ENCODE measurements at regions not wholly inside any gene's neighbourhood (a gene's known extent, or its start where the extent isn't known, plus 50 kb on each side); places are given as distances from the start of the nearest gene placed in this dataset.
"Not testable (repeated sequence)": the region's sequence is repeated elsewhere in the genome, so short reads cannot be mapped to it uniquely, and the experiment has no call there.

DNA sequence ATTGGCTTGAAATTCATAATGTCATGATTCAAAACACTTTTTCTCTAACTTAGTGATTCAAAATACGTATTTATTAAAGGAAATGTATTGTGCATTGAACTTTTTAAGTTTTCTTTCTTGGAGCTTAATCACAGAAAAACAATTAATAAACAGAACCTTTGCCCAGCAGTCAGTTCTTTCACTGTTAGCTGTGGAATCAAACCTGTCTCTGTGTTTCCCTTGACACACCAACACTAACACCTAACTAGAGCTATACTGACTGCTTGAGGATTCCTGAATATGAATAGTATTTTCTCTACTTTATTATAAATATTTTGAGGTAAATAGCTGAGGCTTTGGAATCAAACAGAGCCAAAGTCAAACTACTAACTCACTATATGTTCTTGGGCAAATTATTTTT is 296.4 kb downstream of the HIVEP2 start:
- no peak for TF ChIP-seq JUND (IDR thresholded peaks at IDR 0.05; ENCODE audit: low read depth)
- in situ Hi-C loops (cut with HindIII; ENCODE audit: low pct_unique_long_range_greater_than_20kb, low sequenced_read_pairs): no loop called here
- DNase-seq (ENCODE audit: low read depth in 1 of 2, low spot score in 1 of 2): no peak

DNA sequence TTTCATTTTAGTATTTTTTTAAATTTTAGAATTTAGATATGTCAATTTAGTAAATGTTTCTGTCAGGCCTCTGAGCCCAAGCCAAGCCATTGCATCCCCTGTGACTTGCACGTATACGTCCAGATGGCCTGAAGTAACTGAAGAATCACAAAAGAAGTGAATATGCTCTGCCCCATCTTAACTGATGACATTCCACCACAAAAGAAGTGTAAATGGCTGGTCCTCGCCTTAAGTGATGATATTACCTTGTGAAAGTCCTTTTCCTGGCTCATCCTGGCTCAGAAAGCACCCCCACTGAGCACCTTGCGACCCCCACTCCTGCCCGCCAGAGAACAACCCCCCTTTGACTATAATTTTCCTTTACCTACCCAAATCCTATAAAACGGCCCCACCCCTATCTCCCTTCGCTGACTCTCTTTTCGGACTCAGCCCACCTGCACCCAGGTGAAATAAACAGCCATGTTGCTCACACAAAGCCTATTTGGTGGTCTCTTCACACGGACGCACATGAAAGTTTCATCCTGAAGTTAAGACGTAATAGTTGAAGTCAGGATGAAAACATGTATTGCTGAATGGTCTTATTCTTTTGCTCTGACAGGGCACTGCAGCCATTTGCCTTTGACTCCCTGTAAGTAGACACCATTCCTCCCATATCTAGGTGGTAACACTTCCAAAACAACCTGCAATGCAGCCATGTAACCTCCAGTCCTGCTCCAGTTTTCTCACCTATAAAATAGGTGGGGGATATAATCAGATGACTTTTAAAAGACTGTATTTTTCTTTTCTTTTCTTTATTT is 295.3 kb downstream of the HIVEP2 start:
- DNase-seq (ENCODE audit: low read depth in 1 of 2, low spot score in 1 of 2); in situ Hi-C loops (cut with HindIII; ENCODE audit: low pct_unique_long_range_greater_than_20kb, low sequenced_read_pairs): not testable (repeated sequence)

DNA sequence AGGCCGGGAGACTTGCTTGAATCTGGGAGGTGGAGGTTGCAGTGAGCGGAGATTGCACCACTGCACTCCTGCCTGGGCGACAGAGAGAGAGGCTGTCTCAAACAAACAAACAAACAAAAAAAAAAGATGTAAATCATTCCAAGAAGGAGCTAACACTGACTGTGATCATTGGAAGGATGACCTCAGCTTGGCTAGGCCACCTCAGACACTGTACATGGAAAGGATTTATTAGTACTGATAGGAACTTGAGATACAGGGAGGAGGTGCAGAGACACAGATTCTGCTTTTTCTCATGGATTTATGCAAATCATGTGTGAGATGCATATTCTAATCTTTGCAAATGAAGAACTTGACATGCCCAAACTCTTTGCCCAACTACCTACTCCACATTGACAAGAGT is 293.6 kb downstream of the HIVEP2 start:
- in situ Hi-C loops (cut with HindIII; ENCODE audit: low pct_unique_long_range_greater_than_20kb, low sequenced_read_pairs): no loop called here
- no peak for TF ChIP-seq JUND (IDR thresholded peaks at IDR 0.05; ENCODE audit: low read depth)
- DNase-seq (ENCODE audit: low read depth in 1 of 2, low spot score in 1 of 2): no peak

DNA sequence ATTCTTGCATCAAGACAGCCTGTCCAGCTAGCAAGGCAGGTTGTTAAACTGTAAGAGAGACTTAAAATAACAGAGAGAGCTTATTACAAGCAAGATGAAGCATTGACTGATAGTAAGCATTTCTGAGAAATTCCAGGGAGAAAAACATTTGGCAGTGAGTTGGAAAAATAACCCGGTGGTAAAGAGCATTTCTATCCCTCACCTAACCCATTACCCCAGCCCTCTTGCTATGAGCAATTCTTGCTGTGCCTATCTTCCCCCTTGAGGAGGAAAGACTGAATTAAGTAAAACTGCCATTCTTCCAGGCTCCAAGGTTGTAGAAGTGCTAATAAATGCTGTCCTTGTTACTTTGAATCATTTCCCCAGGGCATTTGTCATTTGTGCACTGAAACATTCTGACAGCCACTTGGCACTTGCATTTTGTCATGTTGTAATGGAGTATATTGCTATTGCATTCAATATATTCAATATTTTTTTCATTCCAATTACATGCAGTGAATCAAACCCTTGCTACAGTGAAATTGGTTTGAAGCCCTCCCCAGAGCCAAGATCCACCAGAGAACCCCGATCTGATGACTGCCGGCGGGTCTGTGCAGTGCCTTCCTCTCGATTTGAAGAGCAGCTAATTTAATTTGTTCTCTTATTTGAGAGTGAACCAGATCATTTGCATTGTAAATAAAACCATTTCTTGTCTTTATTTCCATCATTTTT is 291.1 kb downstream of the HIVEP2 start:
- no peak for TF ChIP-seq JUND (IDR thresholded peaks at IDR 0.05; ENCODE audit: low read depth)
- no peak for DNase-seq (ENCODE audit: low read depth in 1 of 2, low spot score in 1 of 2)
- in situ Hi-C loops (cut with HindIII; ENCODE audit: low pct_unique_long_range_greater_than_20kb, low sequenced_read_pairs): no loop called here

DNA sequence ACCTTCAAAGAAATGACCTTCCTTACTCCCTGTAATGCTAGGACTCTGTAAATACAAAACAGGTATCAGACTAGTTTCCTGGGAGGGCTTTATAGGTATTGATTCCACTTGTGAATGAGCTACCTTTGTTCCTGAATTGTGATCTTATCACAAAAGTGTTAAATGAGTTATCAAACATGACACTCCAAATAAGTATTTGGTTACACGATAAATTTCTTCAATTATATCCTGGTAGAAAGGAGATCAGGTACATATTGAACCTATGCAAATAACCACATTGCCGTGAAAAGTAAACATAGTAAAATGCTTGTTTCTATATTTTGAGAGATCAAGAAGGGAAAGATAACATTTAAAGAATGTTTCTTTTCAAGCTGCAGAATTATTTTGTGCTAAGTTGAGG is 285.3 kb downstream of the HIVEP2 start:
- no peak for DNase-seq (ENCODE audit: low read depth in 1 of 2, low spot score in 1 of 2)
- in situ Hi-C loops (cut with HindIII; ENCODE audit: low pct_unique_long_range_greater_than_20kb, low sequenced_read_pairs): no loop called here
- TF ChIP-seq JUND (IDR thresholded peaks at IDR 0.05; ENCODE audit: low read depth): no peak

DNA sequence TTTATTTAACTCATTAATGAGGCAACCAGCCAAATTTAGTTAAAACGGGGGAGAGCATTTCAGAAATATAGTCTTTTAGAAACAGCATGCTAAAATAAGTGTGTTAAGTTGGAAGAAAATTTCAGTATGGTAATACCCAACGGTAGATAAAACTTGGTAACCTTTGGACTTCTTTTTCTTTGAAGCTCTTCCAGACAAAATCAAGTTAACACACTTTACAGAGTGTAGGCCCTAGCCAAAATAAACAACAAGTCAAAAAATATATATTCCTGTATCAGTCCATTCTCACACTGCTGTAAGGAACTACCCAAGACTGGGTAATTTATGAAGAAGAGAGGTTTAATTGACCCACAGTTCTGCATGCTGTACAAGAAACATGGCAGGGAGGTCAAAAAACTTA is 279.6 kb downstream of the HIVEP2 start:
- TF ChIP-seq JUND (IDR thresholded peaks at IDR 0.05; ENCODE audit: low read depth): no peak
- no peak for DNase-seq (ENCODE audit: low read depth in 1 of 2, low spot score in 1 of 2)
- in situ Hi-C loops (cut with HindIII; ENCODE audit: low pct_unique_long_range_greater_than_20kb, low sequenced_read_pairs): no loop called here

DNA sequence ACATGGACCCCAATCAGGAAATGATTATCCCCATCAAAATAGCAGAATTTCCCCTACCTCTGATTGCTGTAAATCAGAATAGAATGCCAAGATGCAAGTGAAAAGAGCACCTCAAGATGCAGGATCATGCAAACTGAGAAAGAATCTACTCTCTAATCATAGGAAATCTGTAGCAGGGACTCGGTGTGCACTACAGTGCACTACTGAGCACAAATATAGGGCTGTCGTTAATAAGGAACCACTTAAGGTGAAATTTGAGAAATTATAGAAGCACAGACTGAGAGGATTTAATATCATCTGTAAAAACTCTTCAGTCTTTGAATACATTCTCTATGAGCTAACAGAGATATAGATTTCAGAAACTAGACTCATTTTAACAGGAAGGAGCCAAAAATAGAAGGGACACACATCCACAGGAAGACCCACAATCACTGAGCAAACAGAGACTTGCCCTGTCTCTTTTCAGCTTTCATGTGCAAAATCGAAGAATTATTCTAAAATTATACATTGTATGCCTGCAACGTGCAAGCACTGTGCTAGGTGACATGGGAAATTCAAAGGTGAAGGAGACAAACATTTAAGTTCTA is 278.3 kb downstream of the HIVEP2 start:
- DNase-seq (ENCODE audit: low read depth in 1 of 2, low spot score in 1 of 2): no peak
- no peak for TF ChIP-seq JUND (IDR thresholded peaks at IDR 0.05; ENCODE audit: low read depth)
- in situ Hi-C loops (cut with HindIII; ENCODE audit: low pct_unique_long_range_greater_than_20kb, low sequenced_read_pairs): no loop called here

DNA sequence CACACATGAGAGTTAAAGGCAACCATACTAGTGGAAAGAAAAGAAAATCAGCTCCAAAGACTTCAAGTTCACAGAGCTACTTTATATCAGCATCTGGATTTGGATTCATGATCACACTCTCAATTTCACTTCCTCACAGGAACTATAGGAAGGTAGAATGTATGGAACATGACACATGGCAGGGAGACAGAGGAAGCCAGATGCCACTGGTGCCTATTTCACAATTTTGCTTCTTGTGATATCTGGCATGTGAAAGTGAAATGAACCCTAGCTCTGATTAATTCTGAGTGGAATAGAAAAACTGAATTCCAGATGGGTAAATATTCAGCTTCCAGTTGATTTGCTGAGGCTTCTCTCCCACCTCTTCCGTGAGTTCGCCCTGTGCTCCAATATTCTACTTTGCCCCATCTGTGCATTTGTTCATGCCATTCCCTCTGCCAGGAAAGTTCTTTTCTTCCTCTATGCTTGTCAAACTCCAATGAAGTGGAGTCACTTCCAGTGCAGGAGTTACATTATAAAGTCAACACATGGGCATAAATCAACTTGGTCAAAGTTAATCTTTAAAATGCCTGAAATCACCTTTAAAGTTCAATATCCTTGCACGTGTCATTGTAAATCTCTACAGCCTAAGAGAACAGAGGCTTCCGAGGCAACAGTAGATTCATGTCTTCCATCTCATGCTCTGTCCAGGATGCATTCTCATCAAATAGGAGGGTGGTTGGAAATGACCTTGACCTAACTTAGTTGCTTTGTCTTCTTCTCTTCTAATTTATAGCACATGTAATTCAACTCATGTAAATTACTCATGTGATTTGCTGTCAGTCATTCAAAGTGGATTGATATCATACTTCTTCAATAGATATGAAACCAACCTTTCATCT is 275.3 kb downstream of the HIVEP2 start:
- in situ Hi-C loops (cut with HindIII; ENCODE audit: low pct_unique_long_range_greater_than_20kb, low sequenced_read_pairs): no loop called here
- TF ChIP-seq JUND (IDR thresholded peaks at IDR 0.05; ENCODE audit: low read depth): no peak
- no peak for DNase-seq (ENCODE audit: low read depth in 1 of 2, low spot score in 1 of 2)

DNA sequence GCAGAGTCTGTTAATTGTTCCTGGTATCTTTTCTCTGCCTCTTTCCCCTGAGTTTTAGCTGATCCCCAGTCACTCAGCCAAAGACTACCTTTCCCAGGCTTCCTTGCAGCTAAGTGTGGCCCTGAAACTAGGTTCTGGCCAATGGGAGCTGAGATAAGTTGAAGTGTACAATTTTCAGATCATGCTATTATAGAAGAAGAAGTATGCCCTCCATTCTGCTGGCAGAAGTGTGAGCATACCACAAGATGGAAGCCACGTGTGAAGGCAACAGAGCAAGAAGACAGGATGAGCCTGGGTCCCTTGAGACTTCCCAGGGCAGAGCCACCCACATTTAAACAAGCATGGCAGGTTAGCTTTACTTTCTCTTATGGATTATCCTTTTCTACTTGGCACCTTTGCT is 273.2 kb downstream of the HIVEP2 start:
- TF ChIP-seq JUND (IDR thresholded peaks at IDR 0.05; ENCODE audit: low read depth): no peak
- in situ Hi-C loops (cut with HindIII; ENCODE audit: low pct_unique_long_range_greater_than_20kb, low sequenced_read_pairs): no loop called here
- DNase-seq (ENCODE audit: low read depth in 1 of 2, low spot score in 1 of 2): no peak

DNA sequence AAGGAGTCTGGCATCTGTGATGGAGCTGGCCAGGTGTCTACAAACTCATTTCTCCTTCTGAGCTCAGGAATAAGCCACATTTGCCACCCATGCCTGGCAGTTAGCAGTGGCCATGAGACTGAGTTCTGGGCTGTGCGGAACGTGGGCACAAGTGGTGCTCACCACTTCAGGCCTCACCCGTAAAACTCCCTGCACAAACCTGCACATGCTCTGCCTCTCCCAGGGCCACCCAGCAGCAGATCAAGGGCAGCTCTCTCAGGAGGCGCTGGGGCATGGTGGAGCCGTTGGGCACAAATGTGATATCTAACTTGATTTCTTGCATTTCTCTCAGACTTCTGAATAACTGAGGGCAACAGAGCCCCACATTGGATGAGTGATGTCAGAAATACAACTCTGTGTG is 269.5 kb downstream of the HIVEP2 start:
- in situ Hi-C loops (cut with HindIII; ENCODE audit: low pct_unique_long_range_greater_than_20kb, low sequenced_read_pairs): no loop called here

DNA sequence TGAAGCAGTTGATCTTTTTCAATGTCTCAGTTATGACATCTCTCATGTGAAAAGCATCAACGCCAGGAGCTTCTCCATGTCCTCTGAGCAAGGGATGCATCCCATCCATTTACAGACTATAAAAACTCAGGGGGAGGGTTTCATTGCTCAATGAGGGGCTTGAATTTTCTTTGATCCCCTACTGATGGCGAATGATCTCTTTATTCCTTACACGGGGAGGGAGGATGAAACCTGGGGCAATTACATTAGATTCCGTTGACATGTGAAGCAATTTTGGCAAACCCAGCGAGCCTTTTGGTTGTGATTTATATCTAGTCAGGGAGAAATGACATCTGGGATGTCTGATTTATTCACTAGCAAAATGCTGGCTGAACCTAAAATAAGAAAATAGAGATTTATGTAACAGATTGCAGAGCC is 268.9 kb downstream of the HIVEP2 start:
- in situ Hi-C loops (cut with HindIII; ENCODE audit: low pct_unique_long_range_greater_than_20kb, low sequenced_read_pairs): no loop called here
- no peak for DNase-seq (ENCODE audit: low read depth in 1 of 2, low spot score in 1 of 2)
- TF ChIP-seq JUND (IDR thresholded peaks at IDR 0.05; ENCODE audit: low read depth): no peak

More for the DNA sequence above, 269.5 kb downstream of the HIVEP2 start:
- TF ChIP-seq JUND (IDR thresholded peaks at IDR 0.05; ENCODE audit: low read depth): no peak
- DNase-seq (ENCODE audit: low read depth in 1 of 2, low spot score in 1 of 2): no peak

DNA sequence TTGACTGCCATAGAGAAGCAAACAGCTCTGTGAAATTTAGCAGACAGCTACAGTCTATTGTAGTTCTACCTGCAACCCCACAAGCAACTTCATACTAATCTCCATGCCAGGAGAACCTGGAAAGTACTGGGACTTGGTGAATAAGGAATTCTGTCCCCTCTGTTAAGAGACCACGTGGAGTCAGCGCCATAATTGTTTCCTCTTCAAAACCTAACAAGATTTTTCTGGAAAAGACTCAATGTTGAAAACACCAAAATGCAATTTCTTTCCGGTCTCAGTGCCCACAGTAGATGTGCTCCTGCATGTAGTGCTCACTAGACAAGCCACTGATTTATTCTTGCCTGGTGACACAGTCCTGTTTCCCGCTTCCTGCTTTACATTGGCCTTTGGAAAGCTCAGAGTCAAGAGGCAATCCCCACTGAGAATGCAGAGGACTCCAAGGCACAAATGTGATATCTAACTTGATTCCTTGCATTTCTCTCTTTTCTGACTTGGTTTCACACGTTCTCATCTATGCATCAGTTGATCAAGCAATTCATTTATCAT is 268.3 kb downstream of the HIVEP2 start:
- no peak for DNase-seq (ENCODE audit: low read depth in 1 of 2, low spot score in 1 of 2)
- in situ Hi-C loops (cut with HindIII; ENCODE audit: low pct_unique_long_range_greater_than_20kb, low sequenced_read_pairs): no loop called here
- no peak for TF ChIP-seq JUND (IDR thresholded peaks at IDR 0.05; ENCODE audit: low read depth)

All from T47D (cell line).